ENCODE measurements at regions not wholly inside any gene's neighbourhood (a gene's known extent, or its start where the extent isn't known, plus 50 kb on each side); places are given as distances from the start of the nearest gene placed in this dataset.

- TF ChIP-seq CTCF (conservative IDR thresholded peaks at IDR 0.05) = no peak
- DNase-seq (ENCODE audit: low read depth, low spot score) = no peak
- no peak overlapping the region for H3K4me3 Mint-ChIP-seq
- H3K27me3 Mint-ChIP-seq (ENCODE audit: low read depth) = no peaks in the 10 kb centered on the region
- H3K27ac Mint-ChIP-seq (ENCODE audit: unreplicated experiment) = peak overlapping the region; percentile 51
- H3K36me3 Mint-ChIP-seq (ENCODE audit: low read depth) = no peaks in the 10 kb centered on the region
- no peaks in the 10 kb centered on the region for H3K4me1 Mint-ChIP-seq
- H3K9me3 Mint-ChIP-seq = peaks cover 6% of the 10 kb centered on the region
These were observed 447.8 kb upstream of the BTBD3 start for GRCh38 chr20:11469795-11470435.

- H3K9me3 Mint-ChIP-seq = peaks cover 19% of the 10 kb centered on the region
- H3K27me3 Mint-ChIP-seq (ENCODE audit: low read depth) = no peaks in the 10 kb centered on the region
- H3K4me3 Mint-ChIP-seq = no peak overlapping the region
- no peak for TF ChIP-seq CTCF (conservative IDR thresholded peaks at IDR 0.05)
- no peaks in the 10 kb centered on the region for H3K4me1 Mint-ChIP-seq
- H3K36me3 Mint-ChIP-seq (ENCODE audit: low read depth) = peaks cover 16% of the 10 kb centered on the region
- DNase-seq (ENCODE audit: low read depth, low spot score) = no peak
- no peak overlapping the region for H3K27ac Mint-ChIP-seq (ENCODE audit: unreplicated experiment)
These were observed 443.7 kb upstream of the BTBD3 start for GRCh38 chr20:11473983-11474382.

- no peak for DNase-seq (ENCODE audit: low read depth, low spot score)
- H3K27ac Mint-ChIP-seq (ENCODE audit: unreplicated experiment) = no peak overlapping the region
- no peaks in the 10 kb centered on the region for H3K4me1 Mint-ChIP-seq
- TF ChIP-seq CTCF (conservative IDR thresholded peaks at IDR 0.05) = no peak
- no peaks in the 10 kb centered on the region for H3K27me3 Mint-ChIP-seq (ENCODE audit: low read depth)
- H3K9me3 Mint-ChIP-seq = peaks cover 12% of the 10 kb centered on the region
- H3K36me3 Mint-ChIP-seq (ENCODE audit: low read depth) = peaks cover 4% of the 10 kb centered on the region
- H3K4me3 Mint-ChIP-seq = no peak overlapping the region
These were observed 434.0 kb upstream of the BTBD3 start for GRCh38 chr20:11483697-11484096.

- peaks cover under 1% of the 10 kb centered on the region for H3K36me3 Mint-ChIP-seq (ENCODE audit: low read depth)
- no peaks in the 10 kb centered on the region for H3K27me3 Mint-ChIP-seq (ENCODE audit: low read depth)
- no peak for DNase-seq (ENCODE audit: low read depth, low spot score)
- H3K4me3 Mint-ChIP-seq = no peak overlapping the region
- TF ChIP-seq CTCF (conservative IDR thresholded peaks at IDR 0.05) = no peak
- H3K4me1 Mint-ChIP-seq = no peaks in the 10 kb centered on the region
- H3K9me3 Mint-ChIP-seq = peaks cover 7% of the 10 kb centered on the region
- H3K27ac Mint-ChIP-seq (ENCODE audit: unreplicated experiment) = no peak overlapping the region
These were observed 433.2 kb upstream of the BTBD3 start for GRCh38 chr20:11484479-11484878.

- H3K36me3 Mint-ChIP-seq (ENCODE audit: low read depth) = no peaks in the 10 kb centered on the region
- no peak for TF ChIP-seq CTCF (conservative IDR thresholded peaks at IDR 0.05)
- H3K27me3 Mint-ChIP-seq (ENCODE audit: low read depth) = no peaks in the 10 kb centered on the region
- H3K27ac Mint-ChIP-seq (ENCODE audit: unreplicated experiment) = no peak overlapping the region
- peaks cover 14% of the 10 kb centered on the region for H3K4me1 Mint-ChIP-seq
- peaks cover 2% of the 10 kb centered on the region for H3K9me3 Mint-ChIP-seq
- no peak for DNase-seq (ENCODE audit: low read depth, low spot score)
- no peak overlapping the region for H3K4me3 Mint-ChIP-seq
These were observed 425.3 kb upstream of the BTBD3 start for GRCh38 chr20:11492386-11492785.

Measured in neural crest cell (in vitro differentiated cells).